ENCODE measurements at regions not wholly inside any gene's neighbourhood (a gene's known extent, or its start where the extent isn't known, plus 50 kb on each side); places are given as distances from the start of the nearest gene placed in this dataset.

DNA sequence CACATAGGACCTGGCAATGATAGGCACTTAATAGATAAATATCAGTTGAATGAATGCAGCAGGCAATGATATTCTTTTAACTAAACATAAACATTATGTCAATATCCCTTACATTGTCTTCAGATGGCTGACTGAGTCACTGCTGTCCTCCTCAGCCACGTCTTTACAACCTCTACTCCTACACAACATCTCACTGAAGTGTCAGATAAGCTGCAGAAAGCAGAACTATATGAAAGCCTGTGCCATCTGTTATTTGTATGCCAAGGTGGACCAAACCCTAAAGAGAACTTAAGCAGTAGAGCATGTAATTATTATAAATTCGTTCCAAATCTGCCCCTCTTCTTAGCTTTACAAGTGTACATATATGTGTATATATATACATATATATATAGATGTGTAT, 271.2 kb downstream of the RASEF start:
- CTCF ChIA-PET, result no interaction called here
- no peak for DNase-seq (ENCODE audit: low spot score)
- Histone ChIP-seq H3K9me3 (ENCODE audit: low read depth, low read length, poor library complexity, severe bottlenecking) (no peaks in the 10 kb centered on the region), H3K27ac (ENCODE audit: low read depth, low read length, poor library complexity, severe bottlenecking) (no peak overlapping the region), H3K36me3 (ENCODE audit: insufficient read depth, low read length, poor library complexity, severe bottlenecking) (no peaks in the 10 kb centered on the region), H3K27me3 (replicated peaks; ENCODE audit: insufficient read depth, low read depth, low read length, poor library complexity) (no peaks in the 10 kb centered on the region), H3K4me1 (ENCODE audit: insufficient read depth, low read length, poor library complexity, severe bottlenecking) (no peaks in the 10 kb centered on the region), H3K4me3 (ENCODE audit: low read depth, low read length, poor library complexity, severe bottlenecking) (no peak overlapping the region)
- POLR2A ChIA-PET (ENCODE audit: low non-redundant PET), result no interaction called here
- intact Hi-C loops (cut with micrococcal nuclease; ENCODE audit: unreplicated experiment), result no loop called here
- BruUV-seq (replicated peaks), result no TSS peak
- TF ChIP-seq EZH2 (IDR thresholded peaks at IDR 0.05; ENCODE audit: borderline replicate concordance, low read depth, low read length, poor library complexity, severe bottlenecking), result no peak

DNA sequence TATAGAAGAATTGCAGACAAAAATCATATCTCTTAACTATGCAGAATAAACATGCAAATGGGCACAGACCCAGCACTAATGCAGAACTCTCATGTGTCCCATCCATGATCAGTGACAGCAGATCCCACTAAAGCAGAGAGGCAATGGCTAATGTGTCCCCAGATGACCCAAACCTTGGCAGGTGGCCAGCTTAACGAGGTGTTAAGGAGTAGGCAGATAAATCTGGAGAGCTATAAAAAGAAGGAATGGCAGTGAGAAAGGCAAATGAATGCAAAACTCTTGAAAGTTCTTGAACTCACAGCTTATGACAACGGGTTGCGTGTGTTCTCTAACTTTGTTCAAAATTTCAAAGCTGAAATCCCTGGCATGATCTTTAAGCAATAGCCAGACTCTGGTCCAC, 265.4 kb downstream of the RASEF start:
- TF ChIP-seq EZH2 (IDR thresholded peaks at IDR 0.05; ENCODE audit: borderline replicate concordance, low read depth, low read length, poor library complexity, severe bottlenecking), result no peak
- TF ChIP-seq, protein P1, sequence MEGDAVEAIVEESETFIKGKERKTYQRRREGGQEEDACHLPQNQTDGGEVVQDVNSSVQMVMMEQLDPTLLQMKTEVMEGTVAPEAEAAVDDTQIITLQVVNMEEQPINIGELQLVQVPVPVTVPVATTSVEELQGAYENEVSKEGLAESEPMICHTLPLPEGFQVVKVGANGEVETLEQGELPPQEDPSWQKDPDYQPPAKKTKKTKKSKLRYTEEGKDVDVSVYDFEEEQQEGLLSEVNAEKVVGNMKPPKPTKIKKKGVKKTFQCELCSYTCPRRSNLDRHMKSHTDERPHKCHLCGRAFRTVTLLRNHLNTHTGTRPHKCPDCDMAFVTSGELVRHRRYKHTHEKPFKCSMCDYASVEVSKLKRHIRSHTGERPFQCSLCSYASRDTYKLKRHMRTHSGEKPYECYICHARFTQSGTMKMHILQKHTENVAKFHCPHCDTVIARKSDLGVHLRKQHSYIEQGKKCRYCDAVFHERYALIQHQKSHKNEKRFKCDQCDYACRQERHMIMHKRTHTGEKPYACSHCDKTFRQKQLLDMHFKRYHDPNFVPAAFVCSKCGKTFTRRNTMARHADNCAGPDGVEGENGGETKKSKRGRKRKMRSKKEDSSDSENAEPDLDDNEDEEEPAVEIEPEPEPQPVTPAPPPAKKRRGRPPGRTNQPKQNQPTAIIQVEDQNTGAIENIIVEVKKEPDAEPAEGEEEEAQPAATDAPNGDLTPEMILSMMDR (conservative IDR thresholded peaks at IDR 0.05; ENCODE audit: low read depth, low read length), result no peak
- BruUV-seq (replicated peaks), result no TSS peak
- peak; percentile 14 for DNase-seq (ENCODE audit: low spot score)
- Histone ChIP-seq H3K9me3 (ENCODE audit: low read depth, low read length, poor library complexity, severe bottlenecking) (no peaks in the 10 kb centered on the region), H3K4me1 (ENCODE audit: insufficient read depth, low read length, poor library complexity, severe bottlenecking) (no peaks in the 10 kb centered on the region), H3K4me3 (ENCODE audit: low read depth, low read length, poor library complexity, severe bottlenecking) (no peak overlapping the region), H3K27me3 (replicated peaks; ENCODE audit: insufficient read depth, low read depth, low read length, poor library complexity) (no peaks in the 10 kb centered on the region), H3K27ac (ENCODE audit: low read depth, low read length, poor library complexity, severe bottlenecking) (no peak overlapping the region), H3K36me3 (ENCODE audit: insufficient read depth, low read length, poor library complexity, severe bottlenecking) (no peaks in the 10 kb centered on the region)
- intact Hi-C loops (cut with micrococcal nuclease; ENCODE audit: unreplicated experiment), result no loop called here
- CTCF ChIA-PET, result no interaction called here
- POLR2A ChIA-PET (ENCODE audit: low non-redundant PET), result no interaction called here

DNA sequence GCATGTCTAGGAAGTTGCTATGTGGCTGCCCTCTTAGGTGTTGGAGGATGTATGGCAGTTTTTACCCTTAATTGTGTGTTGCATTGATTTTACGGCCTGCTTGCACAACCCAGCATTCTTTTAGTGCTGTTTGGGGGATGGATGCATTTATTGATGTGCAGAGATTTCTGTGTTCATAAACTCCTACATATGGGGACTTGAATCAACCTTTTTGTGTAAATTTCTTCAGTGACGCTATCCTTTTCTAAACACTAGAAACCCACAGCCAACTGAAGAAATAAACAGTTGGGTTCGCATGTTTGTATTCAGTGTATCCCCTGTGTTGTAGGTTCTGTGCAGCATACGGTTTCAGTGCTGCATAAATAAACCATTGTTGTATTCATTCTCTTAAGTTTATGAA, 263.7 kb downstream of the RASEF start:
- Histone ChIP-seq H3K27ac (ENCODE audit: low read depth, low read length, poor library complexity, severe bottlenecking) (no peak overlapping the region), H3K4me3 (ENCODE audit: low read depth, low read length, poor library complexity, severe bottlenecking) (no peak overlapping the region), H3K27me3 (replicated peaks; ENCODE audit: insufficient read depth, low read depth, low read length, poor library complexity) (no peaks in the 10 kb centered on the region), H3K9me3 (ENCODE audit: low read depth, low read length, poor library complexity, severe bottlenecking) (no peaks in the 10 kb centered on the region), H3K4me1 (ENCODE audit: insufficient read depth, low read length, poor library complexity, severe bottlenecking) (no peaks in the 10 kb centered on the region), H3K36me3 (ENCODE audit: insufficient read depth, low read length, poor library complexity, severe bottlenecking) (no peaks in the 10 kb centered on the region)
- DNase-seq (ENCODE audit: low spot score), result no peak
- no TSS peak for BruUV-seq (replicated peaks)
- POLR2A ChIA-PET (ENCODE audit: low non-redundant PET), result no interaction called here
- intact Hi-C loops (cut with micrococcal nuclease; ENCODE audit: unreplicated experiment), result no loop called here
- CTCF ChIA-PET, result no interaction called here
- TF ChIP-seq, protein P1 (conservative IDR thresholded peaks at IDR 0.05; ENCODE audit: low read depth, low read length), result no peak
- TF ChIP-seq EZH2 (IDR thresholded peaks at IDR 0.05; ENCODE audit: borderline replicate concordance, low read depth, low read length, poor library complexity, severe bottlenecking), result no peak

DNA sequence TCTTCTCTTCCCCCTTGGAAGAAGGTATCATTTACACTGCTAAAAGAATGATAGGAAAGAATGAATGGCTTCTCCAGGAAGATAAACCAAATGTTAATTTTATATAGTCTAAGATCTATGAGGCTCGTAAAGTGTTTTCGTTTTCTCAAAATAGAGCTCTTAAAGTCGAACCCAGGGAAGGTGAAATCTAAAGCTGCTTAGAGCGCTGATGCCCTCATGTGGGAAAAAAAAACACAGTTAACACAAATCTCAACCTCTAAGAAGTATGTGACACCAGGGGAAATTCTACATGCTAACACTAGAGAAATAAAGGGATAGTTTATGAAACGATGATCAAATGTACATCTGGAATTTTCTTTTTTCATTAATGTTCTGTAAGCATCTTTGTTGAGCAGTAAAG, 257.9 kb downstream of the RASEF start:
- Histone ChIP-seq H3K4me3 (ENCODE audit: low read depth, low read length, poor library complexity, severe bottlenecking) (no peak overlapping the region), H3K36me3 (ENCODE audit: insufficient read depth, low read length, poor library complexity, severe bottlenecking) (no peaks in the 10 kb centered on the region), H3K4me1 (ENCODE audit: insufficient read depth, low read length, poor library complexity, severe bottlenecking) (no peaks in the 10 kb centered on the region), H3K27me3 (replicated peaks; ENCODE audit: insufficient read depth, low read depth, low read length, poor library complexity) (no peaks in the 10 kb centered on the region), H3K9me3 (ENCODE audit: low read depth, low read length, poor library complexity, severe bottlenecking) (no peaks in the 10 kb centered on the region), H3K27ac (ENCODE audit: low read depth, low read length, poor library complexity, severe bottlenecking) (no peak overlapping the region)
- BruUV-seq (replicated peaks), result no TSS peak
- POLR2A ChIA-PET (ENCODE audit: low non-redundant PET), result interaction anchor here (0.6 kb wide), 1 partner anchor 407 kb away, joined by 3 read pairs; no protein-coding TSS in a partner anchor
- TF ChIP-seq, protein P1 (conservative IDR thresholded peaks at IDR 0.05; ENCODE audit: low read depth, low read length), result 0 out of 2 replicates have a peak, but pooled peaks have one; percentile 18
- TF ChIP-seq EZH2 (IDR thresholded peaks at IDR 0.05; ENCODE audit: borderline replicate concordance, low read depth, low read length, poor library complexity, severe bottlenecking), result no peak
- intact Hi-C loops (cut with micrococcal nuclease; ENCODE audit: unreplicated experiment), result loop anchor here (10.0 kb wide), 1 partner anchor 270 kb away; no protein-coding TSS in a partner anchor
- DNase-seq (ENCODE audit: low spot score), result no peak
- CTCF ChIA-PET, result interaction anchor here (1.0 kb wide), 1 partner anchor 198 kb away, joined by 4 read pairs; no protein-coding TSS in a partner anchor

All from A673 (cell line).